ENCODE measurements at regions not wholly inside any gene's neighbourhood (a gene's known extent, or its start where the extent isn't known, plus 50 kb on each side); places are given as distances from the start of the nearest gene placed in this dataset.
"Not testable (repeated sequence)": the region's sequence is repeated elsewhere in the genome, so short reads cannot be mapped to it uniquely, and the experiment has no call there.

DNA sequence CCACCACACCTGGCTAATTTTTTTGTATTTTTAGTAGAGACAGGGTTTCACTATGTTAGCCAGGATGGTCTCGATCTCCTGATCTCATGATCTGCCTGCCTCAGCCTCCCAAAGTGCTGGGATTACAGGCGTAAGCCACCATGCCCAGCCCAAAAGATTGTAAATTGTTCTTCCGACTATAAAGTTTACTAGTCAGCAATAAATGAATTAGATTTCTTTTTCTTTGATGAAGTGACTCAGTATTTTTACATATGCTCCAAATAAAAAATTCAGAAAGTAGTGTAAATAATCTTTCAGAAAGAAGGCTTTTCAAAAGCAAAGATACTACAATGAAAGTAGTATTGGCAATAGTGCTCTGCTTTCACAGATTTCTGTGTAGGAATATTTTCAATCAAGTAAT lies 1680.9 kb downstream of the MRPL39 start:
- TF ChIP-seq, protein P1, sequence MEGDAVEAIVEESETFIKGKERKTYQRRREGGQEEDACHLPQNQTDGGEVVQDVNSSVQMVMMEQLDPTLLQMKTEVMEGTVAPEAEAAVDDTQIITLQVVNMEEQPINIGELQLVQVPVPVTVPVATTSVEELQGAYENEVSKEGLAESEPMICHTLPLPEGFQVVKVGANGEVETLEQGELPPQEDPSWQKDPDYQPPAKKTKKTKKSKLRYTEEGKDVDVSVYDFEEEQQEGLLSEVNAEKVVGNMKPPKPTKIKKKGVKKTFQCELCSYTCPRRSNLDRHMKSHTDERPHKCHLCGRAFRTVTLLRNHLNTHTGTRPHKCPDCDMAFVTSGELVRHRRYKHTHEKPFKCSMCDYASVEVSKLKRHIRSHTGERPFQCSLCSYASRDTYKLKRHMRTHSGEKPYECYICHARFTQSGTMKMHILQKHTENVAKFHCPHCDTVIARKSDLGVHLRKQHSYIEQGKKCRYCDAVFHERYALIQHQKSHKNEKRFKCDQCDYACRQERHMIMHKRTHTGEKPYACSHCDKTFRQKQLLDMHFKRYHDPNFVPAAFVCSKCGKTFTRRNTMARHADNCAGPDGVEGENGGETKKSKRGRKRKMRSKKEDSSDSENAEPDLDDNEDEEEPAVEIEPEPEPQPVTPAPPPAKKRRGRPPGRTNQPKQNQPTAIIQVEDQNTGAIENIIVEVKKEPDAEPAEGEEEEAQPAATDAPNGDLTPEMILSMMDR (optimal IDR thresholded peaks at IDR 0.05 in 1 of 3, IDR thresholded peaks at IDR 0.05 in 1 of 3, conservative IDR thresholded peaks at IDR 0.05 in 1 of 3; ENCODE audit: extremely low read depth in 1 of 3, insufficient read depth in 2 of 3, low read length in 3 of 3), result not testable (repeated sequence)
- not testable (repeated sequence) for TF ChIP-seq EZH2 (IDR thresholded peaks at IDR 0.05; ENCODE audit: low read length)

Measured in keratinocyte (primary cell).